Left ventricle myocardium inferior (tissue), 1 donor: ENCODE measurements at regions not wholly inside any gene's neighbourhood (a gene's known extent, or its start where the extent isn't known, plus 50 kb on each side); places are given as distances from the start of the nearest gene placed in this dataset.

ENCODE experiments used
- DNase-seq: peaks from one replicate; pipeline ENCODE4 v3.0.0-alpha.2; 2020
- H3K27ac ChIP-seq: fragments of 200-600 bp; replicated peaks from 2 replicates; pipeline ENCODE4 v1.8.0; 2021
- H3K27me3 ChIP-seq: fragments of 200-600 bp; 2 replicates; pipeline ENCODE4 v1.8.0; 2021; ENCODE audit warnings: low read depth
- H3K36me3 ChIP-seq: fragments of 200-600 bp; 2 replicates; pipeline ENCODE4 v1.8.0; 2021
- H3K4me1 ChIP-seq: fragments of 200-600 bp; 2 replicates; pipeline ENCODE4 v1.8.0; 2021
- H3K4me3 ChIP-seq: fragments of 200-600 bp; 2 replicates; pipeline ENCODE4 v1.8.0; 2021; ENCODE audit warnings: mild to moderate bottlenecking, moderate library complexity
- H3K9me3 ChIP-seq: fragments of 200-600 bp; replicated peaks from 2 replicates; pipeline ENCODE4 v1.8.0; 2021
- intact Hi-C: fragments of 100-400 bp; cut with micrococcal nuclease; formaldehyde crosslinking; loops from one replicate; pipeline ENCODE4 v1.11.0; 2022
- TF ChIP-seq, protein P1 (sequence below): fragments of 200-600 bp; IDR thresholded peaks from 2 replicates; pipeline ENCODE4 v1.8.0; 2021; ENCODE audit warnings: antibody characterized with exemption, mild to moderate bottlenecking, borderline replicate concordance
- donor health status: DM: no; HTN: yes; CAD: no; lungs with severe emphysema.

DNA sequence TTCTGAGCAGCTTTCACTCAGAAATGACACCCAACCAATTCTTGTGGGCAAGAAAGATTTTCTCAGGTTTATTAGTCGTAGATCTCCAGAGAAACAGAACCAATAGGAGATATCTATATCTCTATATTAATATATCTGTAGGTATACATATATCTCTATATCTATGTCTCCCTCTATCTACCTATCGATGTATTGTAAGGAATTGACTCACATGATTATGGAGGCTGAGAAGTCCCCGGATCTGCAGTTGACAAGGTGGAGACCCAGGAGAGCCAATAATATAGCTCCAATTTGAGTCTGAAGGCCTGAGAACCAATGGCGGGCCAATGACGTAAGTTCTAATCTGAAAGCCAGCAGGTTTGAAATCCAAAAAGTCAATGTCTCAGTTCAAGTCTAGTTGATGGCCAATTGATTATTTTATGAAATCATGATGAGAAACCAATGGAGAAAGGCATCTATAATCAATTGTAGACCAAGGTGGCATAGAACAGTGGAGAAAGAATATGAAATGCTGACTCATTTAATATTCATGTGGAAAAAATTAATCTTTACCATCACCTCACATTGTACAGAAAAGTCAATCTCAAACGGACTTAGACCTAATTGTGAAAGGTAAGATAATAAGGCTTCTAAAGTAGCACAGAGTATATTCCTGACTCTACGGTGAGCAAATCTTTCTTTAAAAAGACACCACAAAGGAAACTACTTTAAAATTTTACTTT is 65.6 kb upstream of the CHRNA7 start:
- DNase-seq = no peak

GRCh38 chr15:31970007-31970406 is 60.3 kb upstream of the CHRNA7 start:
- H3K27ac ChIP-seq = no peak overlapping the region
- H3K4me1 ChIP-seq = peaks cover 2% of the 10 kb centered on the region
- no peaks in the 10 kb centered on the region for H3K36me3 ChIP-seq
- intact Hi-C loops = no loop called here
- no peak overlapping the region for H3K4me3 ChIP-seq
- H3K27me3 ChIP-seq = peaks cover 63% of the 10 kb centered on the region
- no peaks in the 10 kb centered on the region for H3K9me3 ChIP-seq
- TF ChIP-seq, protein P1, sequence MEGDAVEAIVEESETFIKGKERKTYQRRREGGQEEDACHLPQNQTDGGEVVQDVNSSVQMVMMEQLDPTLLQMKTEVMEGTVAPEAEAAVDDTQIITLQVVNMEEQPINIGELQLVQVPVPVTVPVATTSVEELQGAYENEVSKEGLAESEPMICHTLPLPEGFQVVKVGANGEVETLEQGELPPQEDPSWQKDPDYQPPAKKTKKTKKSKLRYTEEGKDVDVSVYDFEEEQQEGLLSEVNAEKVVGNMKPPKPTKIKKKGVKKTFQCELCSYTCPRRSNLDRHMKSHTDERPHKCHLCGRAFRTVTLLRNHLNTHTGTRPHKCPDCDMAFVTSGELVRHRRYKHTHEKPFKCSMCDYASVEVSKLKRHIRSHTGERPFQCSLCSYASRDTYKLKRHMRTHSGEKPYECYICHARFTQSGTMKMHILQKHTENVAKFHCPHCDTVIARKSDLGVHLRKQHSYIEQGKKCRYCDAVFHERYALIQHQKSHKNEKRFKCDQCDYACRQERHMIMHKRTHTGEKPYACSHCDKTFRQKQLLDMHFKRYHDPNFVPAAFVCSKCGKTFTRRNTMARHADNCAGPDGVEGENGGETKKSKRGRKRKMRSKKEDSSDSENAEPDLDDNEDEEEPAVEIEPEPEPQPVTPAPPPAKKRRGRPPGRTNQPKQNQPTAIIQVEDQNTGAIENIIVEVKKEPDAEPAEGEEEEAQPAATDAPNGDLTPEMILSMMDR = no peak
- DNase-seq = no peak

More for the DNA sequence above, 65.6 kb upstream of the CHRNA7 start:
- peaks cover 50% of the 10 kb centered on the region for H3K27me3 ChIP-seq
- no peaks in the 10 kb centered on the region for H3K4me1 ChIP-seq
- no peaks in the 10 kb centered on the region for H3K36me3 ChIP-seq
- H3K4me3 ChIP-seq = no peak overlapping the region
- intact Hi-C loops = no loop called here
- H3K9me3 ChIP-seq = peaks cover 12% of the 10 kb centered on the region
- no peak overlapping the region for H3K27ac ChIP-seq
- TF ChIP-seq, protein P1 = no peak

DNA sequence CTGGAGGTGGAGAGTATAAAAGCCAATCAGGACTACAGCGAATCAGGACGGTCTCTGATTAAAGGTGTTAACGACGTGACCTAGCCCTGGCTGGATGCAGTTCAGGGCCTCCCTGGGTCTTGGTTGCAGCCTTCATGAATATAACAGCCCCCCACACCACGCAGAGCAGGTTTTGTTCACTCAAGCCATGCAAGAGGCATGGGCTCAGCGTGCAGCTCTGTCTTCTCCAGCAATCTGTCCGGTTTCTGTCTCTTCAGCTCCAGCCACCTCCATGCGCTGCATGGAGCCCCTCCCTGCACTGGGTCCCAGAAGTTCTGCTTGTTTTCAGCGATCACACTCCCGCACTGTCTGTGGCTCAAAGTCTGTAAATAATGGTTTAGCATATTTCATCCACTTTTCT is 57.1 kb upstream of the CHRNA7 start:
- TF ChIP-seq, protein P1 = no peak
- Histone ChIP-seq H3K27me3 (peaks cover 68% of the 10 kb centered on the region), H3K4me1 (peaks cover 7% of the 10 kb centered on the region), H3K36me3 (no peaks in the 10 kb centered on the region), H3K9me3 (no peaks in the 10 kb centered on the region), H3K4me3 (no peak overlapping the region), H3K27ac (no peak overlapping the region)
- DNase-seq = no peak
- intact Hi-C loops = no loop called here

GRCh38 chr15:31974154-31974794 is 56.0 kb upstream of the CHRNA7 start:
- Histone ChIP-seq H3K9me3 (no peaks in the 10 kb centered on the region), H3K36me3 (no peaks in the 10 kb centered on the region), H3K4me3 (no peak overlapping the region), H3K27ac (no peak overlapping the region), H3K4me1 (peaks cover 7% of the 10 kb centered on the region), H3K27me3 (peaks cover 68% of the 10 kb centered on the region)
- TF ChIP-seq, protein P1 = no peak
- intact Hi-C loops = no loop called here
- no peak for DNase-seq

GRCh38 chr15:31974855-31975829 is 55.2 kb upstream of the CHRNA7 start:
- H3K4me1 ChIP-seq = peaks cover 7% of the 10 kb centered on the region
- H3K36me3 ChIP-seq = no peaks in the 10 kb centered on the region
- H3K27ac ChIP-seq = no peak overlapping the region
- peak overlapping the region; percentile 47 for H3K4me3 ChIP-seq
- TF ChIP-seq, protein P1 = peak; percentile 67
- no peaks in the 10 kb centered on the region for H3K9me3 ChIP-seq
- no peak for DNase-seq
- intact Hi-C loops = no loop called here
- H3K27me3 ChIP-seq = peaks cover 60% of the 10 kb centered on the region
